ENCODE measurements at regions not wholly inside any gene's neighbourhood (a gene's known extent, or its start where the extent isn't known, plus 50 kb on each side); places are given as distances from the start of the nearest gene placed in this dataset.

DNA sequence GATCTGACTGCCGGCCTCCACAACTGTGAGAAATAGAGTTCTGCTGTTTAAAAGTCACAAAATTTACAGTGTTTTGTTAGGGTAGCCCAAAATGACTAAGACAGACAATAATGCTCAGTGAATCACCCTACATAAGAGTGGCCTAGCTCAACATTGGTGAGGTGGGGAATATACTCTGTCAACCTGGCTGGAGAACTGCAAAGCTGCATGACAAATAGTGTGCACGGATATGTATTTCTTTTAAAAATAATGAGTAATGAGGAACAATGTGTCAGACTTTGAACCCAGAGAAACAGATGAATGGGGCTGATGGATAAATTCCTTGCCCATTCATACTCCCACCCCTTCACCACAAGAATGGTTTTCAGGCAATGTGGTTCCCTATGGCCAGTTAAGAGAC is 372.4 kb downstream of the SUCLA2 start:
- H3K27ac ChIP-seq (ENCODE audit: low read depth in 1 of 2, low read length in 2 of 2) = no peak overlapping the region
- TF ChIP-seq EGR1 (IDR thresholded peaks at IDR 0.05; ENCODE audit: low read depth in 2 of 2) = no peak

DNA sequence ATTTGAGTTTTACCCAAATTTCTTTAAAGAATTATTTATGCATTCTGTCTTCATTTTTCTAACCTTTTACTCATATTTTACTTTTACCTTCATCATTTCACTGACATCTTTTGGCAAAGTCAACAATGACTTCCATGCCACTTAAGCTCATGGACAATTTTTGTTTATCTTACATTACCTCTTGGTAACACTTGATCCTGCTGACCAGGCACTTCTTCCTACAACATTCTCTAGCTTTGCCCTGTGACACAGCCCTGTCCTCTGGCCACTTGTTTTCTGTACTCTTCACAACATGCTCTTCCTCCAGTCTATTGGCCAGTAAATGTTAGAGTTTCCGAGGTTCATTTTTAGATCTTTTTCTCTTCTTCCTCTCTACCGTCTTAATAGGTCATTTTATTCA is 377.2 kb downstream of the SUCLA2 start:
- 91% methylated on average over 2 of the region's 2 CpGs for WGBS
- Histone ChIP-seq H3K27me3 (ENCODE audit: control insufficient read depth in 4 of 4, insufficient read depth in 4 of 4, low read length in 3 of 4) (no peaks in the 10 kb centered on the region), H3K4me3 (ENCODE audit: low read depth in 1 of 3, low read length in 3 of 3) (no peak overlapping the region), H3K36me3 (ENCODE audit: control insufficient read depth in 4 of 4, insufficient read depth in 3 of 4, low read depth in 1 of 4, low read length in 3 of 4) (no peaks in the 10 kb centered on the region), H3K27ac (ENCODE audit: low read depth in 1 of 2, low read length in 2 of 2) (no peak overlapping the region), H3K9me3 (ENCODE audit: control insufficient read depth in 4 of 4, low read length in 3 of 4) (peaks cover 0 to 2% (median 0%) of the 10 kb centered on the region in 4 donors), H3K9ac (ENCODE audit: low read depth in 1 of 2, low read length in 2 of 2) (no peak overlapping the region), H3K4me1 (ENCODE audit: control insufficient read depth in 4 of 4, insufficient read depth in 4 of 4, low read length in 3 of 4) (no peaks in the 10 kb centered on the region)
- DNase-seq (ENCODE audit: low spot score) = no peak
- TF ChIP-seq HNF4G (IDR thresholded peaks at IDR 0.05) (no peak), RAD21 (IDR thresholded peaks at IDR 0.05) (no peak), NR2F2 (IDR thresholded peaks at IDR 0.05) (no peak), FOXA1 (IDR thresholded peaks at IDR 0.05) (no peak)
- TF ChIP-seq, protein P1, sequence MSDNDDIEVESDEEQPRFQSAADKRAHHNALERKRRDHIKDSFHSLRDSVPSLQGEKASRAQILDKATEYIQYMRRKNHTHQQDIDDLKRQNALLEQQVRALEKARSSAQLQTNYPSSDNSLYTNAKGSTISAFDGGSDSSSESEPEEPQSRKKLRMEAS (IDR thresholded peaks at IDR 0.05) = no peak
- TF ChIP-seq, protein P2, sequence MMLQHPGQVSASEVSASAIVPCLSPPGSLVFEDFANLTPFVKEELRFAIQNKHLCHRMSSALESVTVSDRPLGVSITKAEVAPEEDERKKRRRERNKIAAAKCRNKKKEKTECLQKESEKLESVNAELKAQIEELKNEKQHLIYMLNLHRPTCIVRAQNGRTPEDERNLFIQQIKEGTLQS (IDR thresholded peaks at IDR 0.05) = no peak
- TF ChIP-seq, protein P3, sequence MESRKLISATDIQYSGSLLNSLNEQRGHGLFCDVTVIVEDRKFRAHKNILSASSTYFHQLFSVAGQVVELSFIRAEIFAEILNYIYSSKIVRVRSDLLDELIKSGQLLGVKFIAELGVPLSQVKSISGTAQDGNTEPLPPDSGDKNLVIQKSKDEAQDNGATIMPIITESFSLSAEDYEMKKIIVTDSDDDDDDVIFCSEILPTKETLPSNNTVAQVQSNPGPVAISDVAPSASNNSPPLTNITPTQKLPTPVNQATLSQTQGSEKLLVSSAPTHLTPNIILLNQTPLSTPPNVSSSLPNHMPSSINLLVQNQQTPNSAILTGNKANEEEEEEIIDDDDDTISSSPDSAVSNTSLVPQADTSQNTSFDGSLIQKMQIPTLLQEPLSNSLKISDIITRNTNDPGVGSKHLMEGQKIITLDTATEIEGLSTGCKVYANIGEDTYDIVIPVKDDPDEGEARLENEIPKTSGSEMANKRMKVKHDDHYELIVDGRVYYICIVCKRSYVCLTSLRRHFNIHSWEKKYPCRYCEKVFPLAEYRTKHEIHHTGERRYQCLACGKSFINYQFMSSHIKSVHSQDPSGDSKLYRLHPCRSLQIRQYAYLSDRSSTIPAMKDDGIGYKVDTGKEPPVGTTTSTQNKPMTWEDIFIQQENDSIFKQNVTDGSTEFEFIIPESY (IDR thresholded peaks at IDR 0.05) = no peak

More for the DNA sequence above, 372.4 kb downstream of the SUCLA2 start:
- Histone ChIP-seq H3K27me3 (ENCODE audit: control insufficient read depth in 4 of 4, insufficient read depth in 4 of 4, low read length in 3 of 4) (no peaks in the 10 kb centered on the region), H3K4me3 (ENCODE audit: low read depth in 1 of 3, low read length in 3 of 3) (no peak overlapping the region), H3K36me3 (ENCODE audit: control insufficient read depth in 4 of 4, insufficient read depth in 3 of 4, low read depth in 1 of 4, low read length in 3 of 4) (no peaks in the 10 kb centered on the region), H3K4me1 (ENCODE audit: control insufficient read depth in 4 of 4, insufficient read depth in 4 of 4, low read length in 3 of 4) (no peaks in the 10 kb centered on the region), H3K9ac (ENCODE audit: low read depth in 1 of 2, low read length in 2 of 2) (no peak overlapping the region), H3K9me3 (ENCODE audit: control insufficient read depth in 4 of 4, low read length in 3 of 4) (no peaks in the 10 kb centered on the region)
- DNase-seq (ENCODE audit: low spot score) = no peak
- 79% methylated on average over 2 of the region's 2 CpGs for WGBS

DNA sequence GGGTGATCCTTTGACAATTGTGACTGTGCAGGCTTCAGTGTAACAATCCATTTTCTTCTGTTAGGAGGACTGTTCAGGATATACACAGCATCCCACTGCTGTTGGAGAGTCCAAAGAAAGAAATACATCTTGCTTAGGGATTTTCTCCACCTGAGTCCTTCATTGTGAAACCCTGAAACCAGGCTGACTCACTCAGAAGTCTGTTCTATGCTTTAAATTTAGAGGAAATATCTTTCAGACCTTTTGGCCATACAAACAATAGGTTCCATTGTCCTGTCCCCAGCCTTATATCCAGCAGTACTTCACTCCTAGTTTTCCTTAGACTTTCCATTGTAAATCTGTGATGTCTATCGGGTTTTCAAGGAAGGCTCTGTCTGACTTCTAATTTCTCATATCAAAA is 379.1 kb downstream of the SUCLA2 start:
- Histone ChIP-seq H3K36me3 (ENCODE audit: control insufficient read depth in 4 of 4, insufficient read depth in 3 of 4, low read depth in 1 of 4, low read length in 3 of 4) (no peaks in the 10 kb centered on the region), H3K4me3 (ENCODE audit: low read depth in 1 of 3, low read length in 3 of 3) (no peak overlapping the region), H3K9me3 (ENCODE audit: control insufficient read depth in 4 of 4, low read length in 3 of 4) (peaks cover 0 to 2% (median 0%) of the 10 kb centered on the region in 4 donors), H3K4me1 (ENCODE audit: control insufficient read depth in 4 of 4, insufficient read depth in 4 of 4, low read length in 3 of 4) (no peaks in the 10 kb centered on the region), H3K27me3 (ENCODE audit: control insufficient read depth in 4 of 4, insufficient read depth in 4 of 4, low read length in 3 of 4) (no peaks in the 10 kb centered on the region), H3K27ac (ENCODE audit: low read depth in 1 of 2, low read length in 2 of 2) (no peak overlapping the region), H3K9ac (ENCODE audit: low read depth in 1 of 2, low read length in 2 of 2) (no peak overlapping the region)
- WGBS = 68% methylated on average over 1 of the region's 1 CpG
- DNase-seq (ENCODE audit: low spot score) = no peak
- no peak for TF ChIP-seq FOXA2 (IDR thresholded peaks at IDR 0.05)
- TF ChIP-seq, protein P4, sequence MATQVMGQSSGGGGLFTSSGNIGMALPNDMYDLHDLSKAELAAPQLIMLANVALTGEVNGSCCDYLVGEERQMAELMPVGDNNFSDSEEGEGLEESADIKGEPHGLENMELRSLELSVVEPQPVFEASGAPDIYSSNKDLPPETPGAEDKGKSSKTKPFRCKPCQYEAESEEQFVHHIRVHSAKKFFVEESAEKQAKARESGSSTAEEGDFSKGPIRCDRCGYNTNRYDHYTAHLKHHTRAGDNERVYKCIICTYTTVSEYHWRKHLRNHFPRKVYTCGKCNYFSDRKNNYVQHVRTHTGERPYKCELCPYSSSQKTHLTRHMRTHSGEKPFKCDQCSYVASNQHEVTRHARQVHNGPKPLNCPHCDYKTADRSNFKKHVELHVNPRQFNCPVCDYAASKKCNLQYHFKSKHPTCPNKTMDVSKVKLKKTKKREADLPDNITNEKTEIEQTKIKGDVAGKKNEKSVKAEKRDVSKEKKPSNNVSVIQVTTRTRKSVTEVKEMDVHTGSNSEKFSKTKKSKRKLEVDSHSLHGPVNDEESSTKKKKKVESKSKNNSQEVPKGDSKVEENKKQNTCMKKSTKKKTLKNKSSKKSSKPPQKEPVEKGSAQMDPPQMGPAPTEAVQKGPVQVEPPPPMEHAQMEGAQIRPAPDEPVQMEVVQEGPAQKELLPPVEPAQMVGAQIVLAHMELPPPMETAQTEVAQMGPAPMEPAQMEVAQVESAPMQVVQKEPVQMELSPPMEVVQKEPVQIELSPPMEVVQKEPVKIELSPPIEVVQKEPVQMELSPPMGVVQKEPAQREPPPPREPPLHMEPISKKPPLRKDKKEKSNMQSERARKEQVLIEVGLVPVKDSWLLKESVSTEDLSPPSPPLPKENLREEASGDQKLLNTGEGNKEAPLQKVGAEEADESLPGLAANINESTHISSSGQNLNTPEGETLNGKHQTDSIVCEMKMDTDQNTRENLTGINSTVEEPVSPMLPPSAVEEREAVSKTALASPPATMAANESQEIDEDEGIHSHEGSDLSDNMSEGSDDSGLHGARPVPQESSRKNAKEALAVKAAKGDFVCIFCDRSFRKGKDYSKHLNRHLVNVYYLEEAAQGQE (IDR thresholded peaks at IDR 0.05) = no peak
- TF ChIP-seq, protein P2 (IDR thresholded peaks at IDR 0.05) = no peak
- no peak for TF ChIP-seq YY1 (IDR thresholded peaks at IDR 0.05)
- no peak for TF ChIP-seq JUND (IDR thresholded peaks at IDR 0.05)
- TF ChIP-seq EGR1 (IDR thresholded peaks at IDR 0.05; ENCODE audit: low read depth in 2 of 2) = no peak
- TF ChIP-seq RAD21 (IDR thresholded peaks at IDR 0.05) = no peak
